ENCODE measurements at regions not wholly inside any gene's neighbourhood (a gene's known extent, or its start where the extent isn't known, plus 50 kb on each side); places are given as distances from the start of the nearest gene placed in this dataset.

DNA sequence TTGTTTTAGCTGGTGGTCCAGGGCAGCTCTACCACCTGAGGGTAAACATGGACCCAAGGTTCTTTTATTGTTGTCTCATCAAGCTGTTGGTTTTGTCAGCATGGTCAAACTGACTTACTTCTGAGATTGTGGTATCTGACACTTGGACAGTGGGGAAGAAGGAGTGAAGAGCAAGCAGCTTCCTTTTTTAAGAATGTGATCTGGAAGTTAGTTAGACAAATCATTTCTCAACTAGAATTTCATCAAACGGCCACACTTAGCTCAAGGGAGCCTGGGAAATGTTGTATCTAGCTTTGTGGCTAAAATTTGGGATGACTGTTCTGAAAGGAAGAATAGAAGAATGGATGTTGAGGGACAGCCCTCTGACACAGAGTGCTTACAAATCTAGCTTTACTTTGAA is 215.2 kb downstream of the ZNF621 start:
- CTCF ChIA-PET = interaction anchor here (1.1 kb wide), 1 partner anchor 14 kb away, joined by 4 read pairs; no protein-coding TSS in a partner anchor
- no peak overlapping the region for H3K4me3 Mint-ChIP-seq (ENCODE audit: low read depth, unreplicated experiment)
- no peaks in the 10 kb centered on the region for H3K4me1 Mint-ChIP-seq (ENCODE audit: low read depth, unreplicated experiment)
- no peaks in the 10 kb centered on the region for H3K36me3 Mint-ChIP-seq (ENCODE audit: insufficient read depth, unreplicated experiment)
- no peak overlapping the region for H3K27ac Mint-ChIP-seq (ENCODE audit: unreplicated experiment)
- TF ChIP-seq, protein P1, sequence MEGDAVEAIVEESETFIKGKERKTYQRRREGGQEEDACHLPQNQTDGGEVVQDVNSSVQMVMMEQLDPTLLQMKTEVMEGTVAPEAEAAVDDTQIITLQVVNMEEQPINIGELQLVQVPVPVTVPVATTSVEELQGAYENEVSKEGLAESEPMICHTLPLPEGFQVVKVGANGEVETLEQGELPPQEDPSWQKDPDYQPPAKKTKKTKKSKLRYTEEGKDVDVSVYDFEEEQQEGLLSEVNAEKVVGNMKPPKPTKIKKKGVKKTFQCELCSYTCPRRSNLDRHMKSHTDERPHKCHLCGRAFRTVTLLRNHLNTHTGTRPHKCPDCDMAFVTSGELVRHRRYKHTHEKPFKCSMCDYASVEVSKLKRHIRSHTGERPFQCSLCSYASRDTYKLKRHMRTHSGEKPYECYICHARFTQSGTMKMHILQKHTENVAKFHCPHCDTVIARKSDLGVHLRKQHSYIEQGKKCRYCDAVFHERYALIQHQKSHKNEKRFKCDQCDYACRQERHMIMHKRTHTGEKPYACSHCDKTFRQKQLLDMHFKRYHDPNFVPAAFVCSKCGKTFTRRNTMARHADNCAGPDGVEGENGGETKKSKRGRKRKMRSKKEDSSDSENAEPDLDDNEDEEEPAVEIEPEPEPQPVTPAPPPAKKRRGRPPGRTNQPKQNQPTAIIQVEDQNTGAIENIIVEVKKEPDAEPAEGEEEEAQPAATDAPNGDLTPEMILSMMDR (IDR thresholded peaks at IDR 0.05; ENCODE audit: unreplicated experiment) = no peak
- no peaks in the 10 kb centered on the region for H3K9me3 Mint-ChIP-seq (ENCODE audit: low read depth, unreplicated experiment)
- H3K27me3 Mint-ChIP-seq (ENCODE audit: unreplicated experiment) = peaks cover 22% of the 10 kb centered on the region
- intact Hi-C loops (cut with micrococcal nuclease; ENCODE audit: unreplicated experiment) = no loop called here
- no peak for DNase-seq
- no TSS peak for BruUV-seq (replicated peaks)

DNA sequence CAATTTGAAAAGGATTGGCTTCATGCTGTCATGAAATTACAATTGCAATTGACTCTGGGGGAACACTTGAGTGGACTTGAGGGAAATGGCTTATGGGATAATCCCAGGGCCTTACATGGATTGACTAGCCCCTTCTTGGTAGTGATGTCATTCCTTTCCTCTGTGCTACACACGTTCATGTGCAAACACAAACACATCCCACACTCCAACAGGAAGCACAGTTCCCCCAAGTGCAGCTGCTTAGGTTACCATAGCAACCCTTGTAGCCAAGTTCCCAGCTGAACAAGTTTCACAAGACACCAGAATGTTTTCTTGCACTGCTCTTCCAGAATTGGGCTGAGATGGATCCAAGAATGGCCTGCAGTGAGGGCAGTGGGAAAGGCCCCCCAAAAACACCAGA is 217.0 kb downstream of the ZNF621 start:
- Mint-ChIP-seq H3K4me3 (ENCODE audit: low read depth, unreplicated experiment) (no peak overlapping the region), H3K4me1 (ENCODE audit: low read depth, unreplicated experiment) (no peaks in the 10 kb centered on the region), H3K27me3 (ENCODE audit: unreplicated experiment) (peaks cover 34% of the 10 kb centered on the region), H3K27ac (ENCODE audit: unreplicated experiment) (no peak overlapping the region), H3K36me3 (ENCODE audit: insufficient read depth, unreplicated experiment) (no peaks in the 10 kb centered on the region), H3K9me3 (ENCODE audit: low read depth, unreplicated experiment) (no peaks in the 10 kb centered on the region)
- TF ChIP-seq, protein P1 (IDR thresholded peaks at IDR 0.05; ENCODE audit: unreplicated experiment) = no peak
- no peak for DNase-seq
- CTCF ChIA-PET = no interaction called here
- no TSS peak for BruUV-seq (replicated peaks)
- intact Hi-C loops (cut with micrococcal nuclease; ENCODE audit: unreplicated experiment) = no loop called here

DNA sequence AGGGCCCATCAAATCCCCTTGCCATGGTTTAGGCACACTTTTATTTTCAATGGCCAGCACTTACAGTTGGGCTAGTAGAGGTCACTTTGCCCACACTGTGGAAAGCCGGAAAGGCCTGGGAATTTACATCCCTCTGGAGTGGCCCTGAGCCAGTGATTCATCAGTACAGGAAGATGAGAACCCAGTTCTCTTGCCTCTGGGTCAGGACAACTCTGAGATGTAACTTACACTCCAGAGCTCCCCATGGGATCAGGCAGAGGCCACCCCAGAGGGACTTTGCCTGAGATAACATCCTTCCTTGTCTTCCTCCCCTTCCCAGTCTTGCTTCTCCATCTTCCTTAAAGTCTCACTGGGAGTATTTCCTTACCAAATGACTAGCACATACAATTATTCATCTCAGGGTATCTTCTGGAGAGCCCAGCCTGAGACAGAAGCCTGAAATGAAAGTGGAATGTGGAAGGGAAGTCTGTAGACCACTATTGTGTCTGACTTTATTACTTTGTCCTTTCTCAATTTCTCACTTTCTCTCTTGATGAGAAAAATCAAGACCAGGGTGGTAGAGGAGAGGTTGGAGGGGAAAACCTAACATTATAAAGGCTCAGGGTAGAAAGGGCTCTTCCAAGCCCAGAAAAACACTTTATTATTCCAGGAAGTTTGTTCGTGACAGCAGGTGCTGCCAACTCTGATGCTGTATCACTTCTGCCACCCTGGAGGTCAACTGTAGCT is 220.8 kb downstream of the ZNF621 start:
- Mint-ChIP-seq H3K4me1 (ENCODE audit: low read depth, unreplicated experiment) (no peaks in the 10 kb centered on the region), H3K9me3 (ENCODE audit: low read depth, unreplicated experiment) (no peaks in the 10 kb centered on the region), H3K27me3 (ENCODE audit: unreplicated experiment) (peaks cover 15% of the 10 kb centered on the region), H3K27ac (ENCODE audit: unreplicated experiment) (no peak overlapping the region), H3K36me3 (ENCODE audit: insufficient read depth, unreplicated experiment) (no peaks in the 10 kb centered on the region), H3K4me3 (ENCODE audit: low read depth, unreplicated experiment) (no peak overlapping the region)
- no TSS peak for BruUV-seq (replicated peaks)
- CTCF ChIA-PET = no interaction called here
- TF ChIP-seq, protein P1 (IDR thresholded peaks at IDR 0.05; ENCODE audit: unreplicated experiment) = no peak
- intact Hi-C loops (cut with micrococcal nuclease; ENCODE audit: unreplicated experiment) = no loop called here
- no peak for DNase-seq

DNA sequence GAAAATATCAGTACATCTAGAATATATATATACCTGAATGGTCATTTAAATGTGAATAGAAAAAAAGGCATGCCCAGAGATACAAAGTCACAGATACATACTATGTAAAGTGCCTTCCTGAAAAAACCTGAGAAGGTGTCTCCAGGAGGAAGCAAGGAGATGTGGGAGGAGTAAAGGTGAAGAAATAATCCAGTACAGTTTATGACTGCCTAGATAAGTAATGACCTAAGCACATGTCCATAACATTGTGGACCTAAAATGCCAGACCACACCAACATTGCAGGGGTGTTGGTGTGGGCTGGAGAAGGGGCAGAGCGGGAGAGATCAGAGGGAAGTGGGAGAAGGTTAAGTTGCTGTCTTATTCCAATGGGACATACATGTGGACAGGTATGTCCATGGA is 226.9 kb downstream of the ZNF621 start:
- BruUV-seq (replicated peaks) = no TSS peak
- TF ChIP-seq, protein P1 (IDR thresholded peaks at IDR 0.05; ENCODE audit: unreplicated experiment) = no peak
- peaks cover 31% of the 10 kb centered on the region for H3K27me3 Mint-ChIP-seq (ENCODE audit: unreplicated experiment)
- H3K9me3 Mint-ChIP-seq (ENCODE audit: low read depth, unreplicated experiment) = no peaks in the 10 kb centered on the region
- intact Hi-C loops (cut with micrococcal nuclease; ENCODE audit: unreplicated experiment) = no loop called here
- no peak overlapping the region for H3K27ac Mint-ChIP-seq (ENCODE audit: unreplicated experiment)
- H3K4me1 Mint-ChIP-seq (ENCODE audit: low read depth, unreplicated experiment) = no peaks in the 10 kb centered on the region
- DNase-seq = no peak
- H3K4me3 Mint-ChIP-seq (ENCODE audit: low read depth, unreplicated experiment) = no peak overlapping the region
- H3K36me3 Mint-ChIP-seq (ENCODE audit: insufficient read depth, unreplicated experiment) = no peaks in the 10 kb centered on the region
- CTCF ChIA-PET = interaction anchor here (0.5 kb wide), 1 partner anchor 1232 kb away, joined by 3 read pairs; no protein-coding TSS in a partner anchor

Measured in Calu3 (cell line).